ENCODE measurements at regions not wholly inside any gene's neighbourhood (a gene's known extent, or its start where the extent isn't known, plus 50 kb on each side); places are given as distances from the start of the nearest gene placed in this dataset.

DNA sequence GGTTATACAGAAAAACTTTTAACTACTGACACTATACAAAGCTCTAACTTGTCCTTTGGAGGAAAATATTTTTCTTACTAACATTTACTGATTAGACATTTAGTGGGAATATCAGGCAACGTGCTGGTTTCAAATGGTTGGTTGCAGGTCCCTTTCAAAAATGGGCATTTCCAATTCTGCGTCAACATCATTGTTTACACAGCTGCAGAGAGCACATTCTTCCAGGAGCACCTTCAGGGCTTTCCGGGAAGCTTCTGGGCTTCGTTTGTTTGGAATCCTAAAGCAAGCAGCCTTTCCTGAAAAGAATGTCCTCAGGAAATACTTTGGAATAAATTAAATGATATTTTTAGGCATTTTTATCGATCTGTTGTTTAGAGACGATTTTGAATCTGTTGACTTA, 289.7 kb downstream of the TRIML1 start:
- H3K9ac ChIP-seq (ENCODE audit: low read length), result no peak overlapping the region
- no peaks in the 10 kb centered on the region for H3K27me3 ChIP-seq (replicated peaks; ENCODE audit: insufficient read depth, low read length)
- TF ChIP-seq, protein P1, sequence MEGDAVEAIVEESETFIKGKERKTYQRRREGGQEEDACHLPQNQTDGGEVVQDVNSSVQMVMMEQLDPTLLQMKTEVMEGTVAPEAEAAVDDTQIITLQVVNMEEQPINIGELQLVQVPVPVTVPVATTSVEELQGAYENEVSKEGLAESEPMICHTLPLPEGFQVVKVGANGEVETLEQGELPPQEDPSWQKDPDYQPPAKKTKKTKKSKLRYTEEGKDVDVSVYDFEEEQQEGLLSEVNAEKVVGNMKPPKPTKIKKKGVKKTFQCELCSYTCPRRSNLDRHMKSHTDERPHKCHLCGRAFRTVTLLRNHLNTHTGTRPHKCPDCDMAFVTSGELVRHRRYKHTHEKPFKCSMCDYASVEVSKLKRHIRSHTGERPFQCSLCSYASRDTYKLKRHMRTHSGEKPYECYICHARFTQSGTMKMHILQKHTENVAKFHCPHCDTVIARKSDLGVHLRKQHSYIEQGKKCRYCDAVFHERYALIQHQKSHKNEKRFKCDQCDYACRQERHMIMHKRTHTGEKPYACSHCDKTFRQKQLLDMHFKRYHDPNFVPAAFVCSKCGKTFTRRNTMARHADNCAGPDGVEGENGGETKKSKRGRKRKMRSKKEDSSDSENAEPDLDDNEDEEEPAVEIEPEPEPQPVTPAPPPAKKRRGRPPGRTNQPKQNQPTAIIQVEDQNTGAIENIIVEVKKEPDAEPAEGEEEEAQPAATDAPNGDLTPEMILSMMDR (IDR thresholded peaks at IDR 0.05; ENCODE audit: low read length), result no peak
- no peak for TF ChIP-seq EZH2 (optimal IDR thresholded peaks at IDR 0.05; ENCODE audit: low read depth, low read length)
- no peak for TF ChIP-seq EZH2phosphoT487 (IDR thresholded peaks at IDR 0.05; ENCODE audit: low read length)
- no peaks in the 10 kb centered on the region for H3K4me1 ChIP-seq (ENCODE audit: low read length)
- no peak overlapping the region for H3K4me2 ChIP-seq (ENCODE audit: low read depth, low read length)
- H4K20me1 ChIP-seq (ENCODE audit: insufficient read depth, low read length), result no peaks in the 10 kb centered on the region
- no peak overlapping the region for H3K27ac ChIP-seq (ENCODE audit: low read length)
- no peaks in the 10 kb centered on the region for H3F3A ChIP-seq (ENCODE audit: insufficient read depth, low read length)
- no peaks in the 10 kb centered on the region for H3K9me2 ChIP-seq (replicated peaks; ENCODE audit: insufficient read depth, low read length)
- no peaks in the 10 kb centered on the region for H3K36me3 ChIP-seq (replicated peaks; ENCODE audit: insufficient read depth, low read length)
- DNase-seq, result no peak
- no peaks in the 10 kb centered on the region for H3K79me2 ChIP-seq (ENCODE audit: low read length)
- no peak overlapping the region for H3K4me3 ChIP-seq (ENCODE audit: low read length)
- H2AFZ ChIP-seq (ENCODE audit: low read length), result no peak overlapping the region
- no peaks in the 10 kb centered on the region for H3K9me3 ChIP-seq (replicated peaks; ENCODE audit: insufficient read depth, low read length)

DNA sequence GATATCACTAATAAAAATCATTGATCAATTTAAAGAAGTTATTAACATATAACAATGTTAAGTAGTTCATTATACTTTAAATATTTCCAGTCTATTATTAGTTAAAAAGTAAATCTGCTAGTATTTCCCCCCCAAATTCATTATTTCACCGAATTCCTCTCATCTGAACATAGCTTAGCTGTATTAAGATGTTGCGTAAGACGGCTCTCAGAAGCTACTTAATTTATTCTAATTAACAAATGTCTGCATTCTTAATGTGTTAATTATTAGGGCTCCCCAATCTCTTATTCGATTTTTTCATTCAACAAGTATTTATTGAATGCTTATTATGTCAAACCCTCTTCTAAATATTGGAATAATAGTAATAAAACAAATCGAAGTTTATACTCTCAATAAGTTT, 290.7 kb downstream of the TRIML1 start:
- no peaks in the 10 kb centered on the region for H3K27me3 ChIP-seq (replicated peaks; ENCODE audit: insufficient read depth, low read length)
- H3K9me2 ChIP-seq (replicated peaks; ENCODE audit: insufficient read depth, low read length), result no peaks in the 10 kb centered on the region
- H3K4me3 ChIP-seq (ENCODE audit: low read length), result no peak overlapping the region
- H4K20me1 ChIP-seq (ENCODE audit: insufficient read depth, low read length), result no peaks in the 10 kb centered on the region
- no peak overlapping the region for H2AFZ ChIP-seq (ENCODE audit: low read length)
- H3F3A ChIP-seq (ENCODE audit: insufficient read depth, low read length), result no peaks in the 10 kb centered on the region
- no peak for DNase-seq
- H3K27ac ChIP-seq (ENCODE audit: low read length), result no peak overlapping the region
- no peak overlapping the region for H3K9ac ChIP-seq (ENCODE audit: low read length)
- H3K36me3 ChIP-seq (replicated peaks; ENCODE audit: insufficient read depth, low read length), result no peaks in the 10 kb centered on the region
- TF ChIP-seq EZH2 (optimal IDR thresholded peaks at IDR 0.05; ENCODE audit: low read depth, low read length), result no peak
- no peak overlapping the region for H3K4me2 ChIP-seq (ENCODE audit: low read depth, low read length)
- no peaks in the 10 kb centered on the region for H3K4me1 ChIP-seq (ENCODE audit: low read length)
- no peaks in the 10 kb centered on the region for H3K79me2 ChIP-seq (ENCODE audit: low read length)
- no peaks in the 10 kb centered on the region for H3K9me3 ChIP-seq (replicated peaks; ENCODE audit: insufficient read depth, low read length)

DNA sequence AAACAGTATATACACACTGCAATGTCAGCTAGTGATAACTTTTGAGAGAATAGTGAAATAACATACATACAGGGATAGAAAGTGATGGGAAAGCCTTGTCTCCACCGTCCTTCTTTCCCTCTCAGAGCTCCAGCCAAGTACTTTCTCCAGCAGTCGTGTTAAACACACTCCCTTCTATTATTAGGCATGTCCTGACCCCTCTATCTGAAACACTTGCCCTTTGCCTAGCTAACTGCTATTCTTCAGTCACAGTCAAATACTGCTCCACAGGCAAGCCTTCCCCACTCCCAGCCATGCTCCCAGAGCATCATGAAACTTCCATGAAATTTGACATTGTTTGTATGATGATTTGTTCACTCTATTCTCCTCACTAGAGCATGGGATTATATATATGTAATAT, 291.1 kb downstream of the TRIML1 start:
- H3K9me3 ChIP-seq (replicated peaks; ENCODE audit: insufficient read depth, low read length), result no peaks in the 10 kb centered on the region
- H3K9ac ChIP-seq (ENCODE audit: low read length), result no peak overlapping the region
- H3K27ac ChIP-seq (ENCODE audit: low read length), result no peak overlapping the region
- H3K79me2 ChIP-seq (ENCODE audit: low read length), result no peaks in the 10 kb centered on the region
- no peak overlapping the region for H2AFZ ChIP-seq (ENCODE audit: low read length)
- no peaks in the 10 kb centered on the region for H3F3A ChIP-seq (ENCODE audit: insufficient read depth, low read length)
- DNase-seq, result no peak
- no peak overlapping the region for H3K4me2 ChIP-seq (ENCODE audit: low read depth, low read length)
- no peak overlapping the region for H3K4me3 ChIP-seq (ENCODE audit: low read length)
- H3K4me1 ChIP-seq (ENCODE audit: low read length), result no peaks in the 10 kb centered on the region
- TF ChIP-seq EZH2phosphoT487 (IDR thresholded peaks at IDR 0.05; ENCODE audit: low read length), result no peak
- TF ChIP-seq, protein P1 (IDR thresholded peaks at IDR 0.05; ENCODE audit: low read length), result no peak
- no peak for TF ChIP-seq EZH2 (optimal IDR thresholded peaks at IDR 0.05; ENCODE audit: low read depth, low read length)
- H4K20me1 ChIP-seq (ENCODE audit: insufficient read depth, low read length), result no peaks in the 10 kb centered on the region
- H3K9me2 ChIP-seq (replicated peaks; ENCODE audit: insufficient read depth, low read length), result no peaks in the 10 kb centered on the region
- no peaks in the 10 kb centered on the region for H3K36me3 ChIP-seq (replicated peaks; ENCODE audit: insufficient read depth, low read length)
- H3K27me3 ChIP-seq (replicated peaks; ENCODE audit: insufficient read depth, low read length), result no peaks in the 10 kb centered on the region

DNA sequence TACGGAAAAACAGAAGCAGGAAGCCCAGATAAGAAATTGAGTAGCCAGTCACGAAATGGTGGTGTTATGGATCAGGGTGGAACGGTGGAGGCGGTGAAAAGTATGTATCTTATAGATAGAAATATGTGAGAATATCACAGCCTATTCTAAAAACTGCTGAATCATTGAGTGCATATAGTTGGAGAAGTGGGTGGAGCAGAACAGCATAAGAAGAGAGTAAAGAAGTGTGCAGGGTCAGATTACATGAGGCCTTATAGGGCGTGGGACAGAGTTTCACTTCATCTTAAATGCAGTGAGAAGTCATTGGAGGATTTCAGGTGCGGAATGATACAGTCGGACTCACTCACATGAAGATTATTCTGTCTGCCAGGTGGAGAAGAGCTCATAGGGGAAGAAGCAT, 293.1 kb downstream of the TRIML1 start:
- Histone ChIP-seq H3K9me2 (replicated peaks; ENCODE audit: insufficient read depth, low read length) (no peaks in the 10 kb centered on the region), H3K4me2 (ENCODE audit: low read depth, low read length) (no peak overlapping the region), H3K4me3 (ENCODE audit: low read length) (no peak overlapping the region), H4K20me1 (ENCODE audit: insufficient read depth, low read length) (no peaks in the 10 kb centered on the region), H3K79me2 (ENCODE audit: low read length) (no peaks in the 10 kb centered on the region), H3K9me3 (replicated peaks; ENCODE audit: insufficient read depth, low read length) (no peaks in the 10 kb centered on the region), H3F3A (ENCODE audit: insufficient read depth, low read length) (no peaks in the 10 kb centered on the region), H3K9ac (ENCODE audit: low read length) (no peak overlapping the region), H3K4me1 (ENCODE audit: low read length) (no peaks in the 10 kb centered on the region), H3K27ac (ENCODE audit: low read length) (no peak overlapping the region), H3K36me3 (replicated peaks; ENCODE audit: insufficient read depth, low read length) (no peaks in the 10 kb centered on the region), H3K27me3 (replicated peaks; ENCODE audit: insufficient read depth, low read length) (no peaks in the 10 kb centered on the region), H2AFZ (ENCODE audit: low read length) (no peak overlapping the region)
- DNase-seq, result no peak
- TF ChIP-seq, protein P1 (IDR thresholded peaks at IDR 0.05; ENCODE audit: low read length), result no peak
- TF ChIP-seq EZH2phosphoT487 (IDR thresholded peaks at IDR 0.05; ENCODE audit: low read length) (no peak), EZH2 (optimal IDR thresholded peaks at IDR 0.05; ENCODE audit: low read depth, low read length) (no peak)
